ENCODE measurements at regions not wholly inside any gene's neighbourhood (a gene's known extent, or its start where the extent isn't known, plus 50 kb on each side); places are given as distances from the start of the nearest gene placed in this dataset.

GRCh38 chr13:97110936-97111335 is 111.2 kb upstream of the MBNL2 start:
- Histone ChIP-seq H3K27ac (ENCODE audit: low read depth, low read length) (no peak overlapping the region), H3K23me2 (ENCODE audit: low read depth, low read length) (no peaks in the 10 kb centered on the region), H3K4me3 (ENCODE audit: extremely low read depth in 1 of 4, insufficient read depth in 2 of 4, low read depth in 3 of 4, low read length in 4 of 4) (no peak overlapping the region), H4K91ac (replicated peaks; ENCODE audit: insufficient read length, low read length) (no peak overlapping the region), H3K56ac (replicated peaks; ENCODE audit: insufficient read length, low read depth, low read length) (no peak overlapping the region), H3K14ac (ENCODE audit: insufficient read length) (no peak overlapping the region), H3K9ac (replicated peaks in 1 of 4; ENCODE audit: extremely low read depth in 1 of 4, low read depth in 3 of 4, low read length in 3 of 4) (no peak overlapping the region), H3K79me2 (ENCODE audit: control insufficient read depth in 1 of 2, insufficient read depth in 2 of 2, low read length in 2 of 2) (no peaks in the 10 kb centered on the region), H4K20me1 (replicated peaks in 1 of 2; ENCODE audit: control insufficient read depth in 1 of 2, insufficient read depth in 2 of 2, low read length in 2 of 2) (no peaks in the 10 kb centered on the region), H2BK12ac (ENCODE audit: low read depth, low read length) (no peak overlapping the region), H2AK5ac (ENCODE audit: low read depth, low read length) (no peak overlapping the region), H3K4me1 (replicated peaks in 1 of 4; ENCODE audit: control insufficient read depth in 3 of 4, insufficient read depth in 4 of 4, low read length in 3 of 4) (no peaks in the 10 kb centered on the region; a peak in 1 of 7 replicates), H3K18ac (ENCODE audit: extremely low read depth, low read length) (no peak overlapping the region), H2AFZ (ENCODE audit: low read length) (no peak overlapping the region), H2BK20ac (ENCODE audit: low read length) (no peak overlapping the region), H4K5ac (ENCODE audit: insufficient read length, low read depth, low read length) (no peak overlapping the region), H3K4ac (replicated peaks; ENCODE audit: insufficient read length, low read depth, low read length) (no peak overlapping the region), H3K9me3 (ENCODE audit: insufficient read depth in 2 of 2, low read depth in 1 of 2, low read length in 1 of 2) (no peaks in the 10 kb centered on the region), H3K79me1 (ENCODE audit: low read depth, low read length) (no peaks in the 10 kb centered on the region), H3K36me3 (ENCODE audit: control insufficient read depth in 2 of 4, insufficient read depth in 4 of 4, low read length in 3 of 4) (no peaks in the 10 kb centered on the region), H3K27me3 (replicated peaks in 1 of 4; ENCODE audit: control insufficient read depth in 3 of 4, extremely low read depth in 1 of 4, insufficient read depth in 3 of 4, low read length in 3 of 4) (no peaks in the 10 kb centered on the region), H3K23ac (ENCODE audit: insufficient read length) (no peak overlapping the region), H4K8ac (ENCODE audit: extremely low read depth, insufficient read depth, low read length) (no peak overlapping the region), H2BK120ac (replicated peaks; ENCODE audit: low read depth, low read length) (no peak overlapping the region), H2BK15ac (ENCODE audit: low read length) (no peak overlapping the region), H3K4me2 (ENCODE audit: insufficient read depth in 1 of 2, low read depth in 2 of 2, low read length in 2 of 2) (no peak overlapping the region), H2BK5ac (ENCODE audit: low read depth, low read length) (no peak overlapping the region)
- FAIRE-seq (no peak), DNase-seq (ENCODE audit: low read depth in 1 of 2, low spot score in 2 of 2) (no peak)
- WGBS, 2 experiments (ENCODE audit: extremely low coverage in 1 of 2, insufficient coverage in 1 of 2, insufficient read length in 1 of 2, insufficient replicate concordance in 2 of 2, low coverage in 1 of 2, low lambda C conversion rate in 2 of 2, missing lambda C conversion rate in 1 of 2): 91% methylated on average over 6 of the region's 6 CpGs; no CpG with 5 or more reads in 1 of the 2 experiments
- ChIA-PET POLR2A (ENCODE audit: partially characterized antibody) (no interaction called here), CTCF (ENCODE audit: partially characterized antibody) (interaction anchor here (0.8 to 13.0 kb wide), 16 partner anchors 16 to 248 kb away, joined by 3 to 105 read pairs (median 4); no protein-coding TSS in a partner anchor)
- TF ChIP-seq YY1 (IDR thresholded peaks at IDR 0.05; ENCODE audit: low read depth, low read length) (no peak), SRF (IDR thresholded peaks at IDR 0.05; ENCODE audit: low read depth, low read length) (no peak), EP300 (IDR thresholded peaks at IDR 0.05; ENCODE audit: borderline replicate concordance in 1 of 2, low read depth in 2 of 2, low read length in 2 of 2) (no peak), TAF1 (IDR thresholded peaks at IDR 0.05; ENCODE audit: low read depth, low read length) (no peak), POU5F1 (IDR thresholded peaks at IDR 0.05; ENCODE audit: low read depth, low read length) (no peak), BRCA1 (IDR thresholded peaks at IDR 0.05; ENCODE audit: low read depth, low read length) (no peak), ZNF274 (IDR thresholded peaks at IDR 0.05; ENCODE audit: borderline replicate concordance, extremely low read depth, low read length) (no peak), RBBP5 (IDR thresholded peaks at IDR 0.05; ENCODE audit: borderline replicate concordance, low read depth, low read length) (no peak), EZH2 (IDR thresholded peaks at IDR 0.05; ENCODE audit: low read depth, low read length, severe bottlenecking) (no peak), BACH1 (IDR thresholded peaks at IDR 0.05; ENCODE audit: low read length) (no peak), CTBP2 (IDR thresholded peaks at IDR 0.05; ENCODE audit: borderline replicate concordance, insufficient read depth, insufficient read length, low read length) (no peak), CBX5 (IDR thresholded peaks at IDR 0.05; ENCODE audit: low read depth, low read length) (no peak), GABPA (IDR thresholded peaks at IDR 0.05; ENCODE audit: borderline replicate concordance, insufficient read depth, low read length) (no peak), CBX8 (IDR thresholded peaks at IDR 0.05; ENCODE audit: borderline replicate concordance, low read depth, low read length) (no peak), TEAD4 (IDR thresholded peaks at IDR 0.05; ENCODE audit: low read depth, low read length) (no peak), SP2 (IDR thresholded peaks at IDR 0.05; ENCODE audit: low read length) (no peak)
